Gastroesophageal sphincter (tissue), 3 donors: ENCODE measurements at regions not wholly inside any gene's neighbourhood (a gene's known extent, or its start where the extent isn't known, plus 50 kb on each side); places are given as distances from the start of the nearest gene placed in this dataset.

Experiments used
- CTCF ChIP-seq, 4 experiments: fragments of 200-600 bp in 2 of 4; fragments of 450-650 bp in 2 of 4; sonication (generic) in 1 of 4; IDR thresholded peaks; one replicate each; pipeline ENCODE4 v1.5.1; 2017 to 2019; ENCODE audit warnings: antibody characterized with exemption in 4 of 4, mild to moderate bottlenecking in 2 of 4, moderate library complexity in 2 of 4
- EP300 ChIP-seq: sonication (generic); formaldehyde crosslinking; IDR thresholded peaks from one replicate; pipeline ENCODE4 v1.6.1; 2017; ENCODE audit warnings: antibody characterized with exemption, mild to moderate bottlenecking
- POLR2A ChIP-seq, 2 donors: fragments of 450-650 bp; IDR thresholded peaks; one replicate each; pipeline ENCODE4 v1.6.1; 2017; ENCODE audit warnings: antibody characterized with exemption in 2 of 2, mild to moderate bottlenecking in 2 of 2, moderate library complexity in 1 of 2
- POLR2AphosphoS5 ChIP-seq: sonication (generic); formaldehyde crosslinking; IDR thresholded peaks from one replicate; pipeline ENCODE4 v1.6.1; 2017; ENCODE audit warnings: antibody characterized with exemption

GRCh38 chr3:59460068-59460467 is 410.2 kb upstream of the CFAP20DC start:
- no peak for TF ChIP-seq CTCF (IDR thresholded peaks at IDR 0.05)
- TF ChIP-seq POLR2AphosphoS5, result no peak
- TF ChIP-seq POLR2A (IDR thresholded peaks at IDR 0.05), result no peak
- TF ChIP-seq EP300, result no peak
